Ovary (tissue), 7 donors: ENCODE measurements at regions not wholly inside any gene's neighbourhood (a gene's known extent, or its start where the extent isn't known, plus 50 kb on each side); places are given as distances from the start of the nearest gene placed in this dataset.

Source experiments
- DNase-seq, 5 donors: peaks; one replicate each; pipeline ENCODE4 v3.0.0-alpha.2; 2019 to 2020
- H3K27ac ChIP-seq, 2 donors: fragments of 200-600 bp; one replicate each; pipeline versions ENCODE4 v1.5.1 to v1.8.0; 2019 to 2022
- H3K27me3 ChIP-seq: fragments of 200-600 bp; one replicate; pipeline ENCODE4 v1.8.0; 2022
- H3K36me3 ChIP-seq: fragments of 200-600 bp; sonication (generic); one replicate; pipeline ENCODE4 v1.5.1; 2019
- H3K4me1 ChIP-seq: one replicate; pipeline ENCODE4 v1.8.1; 2013; ENCODE audit warnings: mild to moderate bottlenecking, moderate library complexity; ENCODE audit not compliant: insufficient read depth
- H3K4me3 ChIP-seq: fragments of 200-600 bp; sonication (generic); one replicate; pipeline ENCODE4 v1.5.1; 2017
- H3K9me3 ChIP-seq, 2 donors: fragments of 200-600 bp in 1 of 2; sonication (generic) in 1 of 2; one replicate each; pipeline versions ENCODE4 v1.5.1 to v1.8.1; 2013 to 2019; ENCODE audit warnings: mild to moderate bottlenecking in 1 of 2, moderate library complexity in 1 of 2
- EP300 ChIP-seq: sonication (generic); formaldehyde crosslinking; IDR thresholded peaks from one replicate; pipeline ENCODE4 v1.6.1; 2017; ENCODE audit warnings: antibody characterized with exemption
- POLR2A ChIP-seq: fragments of 450-650 bp; IDR thresholded peaks from one replicate; pipeline ENCODE4 v1.6.1; 2017; ENCODE audit warnings: antibody characterized with exemption, mild to moderate bottlenecking, moderate library complexity
- WGBS, 3 donors: extraction: QIAGEN DNeasy Blood & Tissue Kit in 1 of 3; methylation state at CpG; one replicate each; pipeline versions ENCODE4 v1.1.5 to v1.1.7; 2013 to 2017; 5-methylcytosine and 5-hydroxymethylcytosine counted together
- intact Hi-C, 4 donors: fragments of 100-400 bp; cut with DNase I; formaldehyde crosslinking; loops; one replicate each; pipeline versions ENCODE4 v1.11.0 to v1.15.1; 2022 to 2023
- TF ChIP-seq, protein P1 (sequence below), 3 donors: fragments of 450-650 bp in 2 of 3; fragments of 200-600 bp in 1 of 3; IDR thresholded peaks; one replicate each; pipeline versions ENCODE4 v1.5.1 to v1.8.0; 2016 to 2022; ENCODE audit warnings: antibody characterized with exemption in 3 of 3, mild to moderate bottlenecking in 1 of 3
- donor health status: DM: no; HTN: no; CAD: no; lungs with moderate emphysema.
- donor health status: DM: no; HTN: no; CAD: no.
- donor health status: Bipolar disorder and iron deficiency.
- donor health status: DM: no; HTN: no; CAD: no.
- donor health status: DM: yes; HTN: yes; CAD: no.

DNA sequence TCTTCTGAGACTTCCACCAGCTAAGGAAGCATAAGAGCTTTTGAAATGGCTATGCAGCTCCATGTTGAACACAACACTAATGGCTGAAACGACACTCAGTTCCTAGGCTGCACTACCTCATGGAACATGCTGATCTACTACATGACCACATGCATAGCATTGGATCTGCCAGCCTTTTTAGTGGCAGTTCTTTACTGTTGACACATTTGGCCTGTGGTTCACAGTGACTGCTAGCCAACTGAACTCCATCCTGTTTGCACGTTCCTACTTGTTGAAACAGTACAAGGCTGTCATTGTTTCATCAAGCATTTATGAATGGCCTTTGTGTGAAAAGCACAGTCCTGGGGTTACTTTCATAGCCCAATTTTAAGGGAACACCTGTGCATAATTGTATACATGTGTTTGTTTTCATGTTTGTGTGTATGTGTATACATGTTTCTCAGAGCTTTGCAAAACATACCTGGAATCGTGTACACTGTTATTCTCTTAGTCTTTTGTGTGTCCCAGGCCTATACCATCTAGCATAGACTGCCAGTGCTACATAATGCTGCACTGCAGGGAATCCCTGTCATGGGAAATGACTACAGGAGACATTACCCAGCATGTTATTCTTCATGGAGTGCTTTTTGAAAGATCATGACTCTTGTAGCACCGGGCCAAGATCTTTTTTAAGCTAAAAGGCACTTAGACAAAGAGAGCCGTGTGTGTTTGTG is 179.6 kb upstream of the ESRRG start:
- TF ChIP-seq POLR2A (no peak), EP300 (no peak)
- TF ChIP-seq, protein P1, sequence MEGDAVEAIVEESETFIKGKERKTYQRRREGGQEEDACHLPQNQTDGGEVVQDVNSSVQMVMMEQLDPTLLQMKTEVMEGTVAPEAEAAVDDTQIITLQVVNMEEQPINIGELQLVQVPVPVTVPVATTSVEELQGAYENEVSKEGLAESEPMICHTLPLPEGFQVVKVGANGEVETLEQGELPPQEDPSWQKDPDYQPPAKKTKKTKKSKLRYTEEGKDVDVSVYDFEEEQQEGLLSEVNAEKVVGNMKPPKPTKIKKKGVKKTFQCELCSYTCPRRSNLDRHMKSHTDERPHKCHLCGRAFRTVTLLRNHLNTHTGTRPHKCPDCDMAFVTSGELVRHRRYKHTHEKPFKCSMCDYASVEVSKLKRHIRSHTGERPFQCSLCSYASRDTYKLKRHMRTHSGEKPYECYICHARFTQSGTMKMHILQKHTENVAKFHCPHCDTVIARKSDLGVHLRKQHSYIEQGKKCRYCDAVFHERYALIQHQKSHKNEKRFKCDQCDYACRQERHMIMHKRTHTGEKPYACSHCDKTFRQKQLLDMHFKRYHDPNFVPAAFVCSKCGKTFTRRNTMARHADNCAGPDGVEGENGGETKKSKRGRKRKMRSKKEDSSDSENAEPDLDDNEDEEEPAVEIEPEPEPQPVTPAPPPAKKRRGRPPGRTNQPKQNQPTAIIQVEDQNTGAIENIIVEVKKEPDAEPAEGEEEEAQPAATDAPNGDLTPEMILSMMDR (IDR thresholded peaks at IDR 0.05) = no peak
- intact Hi-C loops = no loop called here
- no peaks in the 10 kb centered on the region for H3K36me3 ChIP-seq
- H3K27ac ChIP-seq = no peak overlapping the region
- H3K27me3 ChIP-seq = no peaks in the 10 kb centered on the region
- H3K9me3 ChIP-seq = no peaks in the 10 kb centered on the region
- WGBS, 3 donors = 79 to 81% (median 79%) methylated on average over 5 of the region's 5 CpGs
- H3K4me3 ChIP-seq = no peak overlapping the region
- H3K4me1 ChIP-seq = no peaks in the 10 kb centered on the region
- DNase-seq = no peak

DNA sequence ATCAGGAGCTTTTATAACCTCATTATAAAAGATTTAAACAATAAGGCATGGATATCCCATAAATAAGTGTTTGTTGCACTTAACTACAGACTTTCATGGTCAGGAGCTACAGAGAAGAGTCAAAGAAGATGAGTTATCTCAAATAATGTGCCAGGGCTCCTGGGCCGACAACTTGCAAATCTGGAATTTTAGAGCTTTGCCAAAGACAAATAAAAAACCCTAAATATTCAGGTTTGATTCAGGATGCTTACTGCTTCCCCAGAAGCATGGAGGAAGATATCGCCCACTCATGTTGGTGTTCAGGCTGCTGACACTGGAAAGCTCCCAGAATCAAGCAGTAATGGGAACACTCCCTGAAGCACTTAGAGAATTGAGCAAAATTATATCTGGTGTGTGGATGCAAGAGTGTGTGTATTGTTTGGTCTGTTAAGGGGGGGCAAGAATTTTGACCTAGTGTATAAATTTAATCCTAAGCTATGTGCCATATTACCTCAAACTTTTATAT is 176.9 kb upstream of the ESRRG start:
- WGBS, 3 donors = 79 to 85% (median 80%) methylated on average over 2 of the region's 2 CpGs
- no peaks in the 10 kb centered on the region for H3K27me3 ChIP-seq
- no peaks in the 10 kb centered on the region for H3K4me1 ChIP-seq
- no peak overlapping the region for H3K4me3 ChIP-seq
- DNase-seq = no peak
- no peaks in the 10 kb centered on the region for H3K9me3 ChIP-seq
- TF ChIP-seq POLR2A (no peak), EP300 (no peak)
- TF ChIP-seq, protein P1 (IDR thresholded peaks at IDR 0.05) = no peak
- intact Hi-C loops = no loop called here
- H3K27ac ChIP-seq = no peak overlapping the region
- no peaks in the 10 kb centered on the region for H3K36me3 ChIP-seq

DNA sequence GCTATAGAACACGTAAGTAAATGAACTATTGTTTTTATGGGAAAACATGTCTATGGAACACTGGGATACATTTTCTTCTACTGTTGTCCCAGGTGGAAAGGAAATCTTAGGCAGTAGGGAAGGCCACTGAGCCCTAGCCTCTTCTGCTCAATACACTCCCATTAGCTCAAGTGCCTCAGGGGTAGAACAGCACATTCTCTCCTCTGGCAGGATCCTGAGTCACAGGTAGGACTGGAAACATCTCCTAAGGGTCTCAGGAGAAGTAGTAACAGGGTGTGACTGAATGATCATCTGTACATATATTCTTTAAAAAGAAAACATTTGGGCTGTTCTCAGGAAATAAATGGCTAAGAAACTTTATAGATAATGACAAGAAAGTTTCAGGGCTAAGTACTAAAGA is 175.6 kb upstream of the ESRRG start:
- intact Hi-C loops = no loop called here
- Histone ChIP-seq H3K9me3 (no peaks in the 10 kb centered on the region), H3K27ac (no peak overlapping the region), H3K36me3 (no peaks in the 10 kb centered on the region), H3K27me3 (no peaks in the 10 kb centered on the region), H3K4me3 (no peak overlapping the region), H3K4me1 (no peaks in the 10 kb centered on the region)
- TF ChIP-seq, protein P1 (IDR thresholded peaks at IDR 0.05) = no peak
- TF ChIP-seq EP300 (no peak), POLR2A (no peak)
- 90 to 93% (median 92%) methylated on average over 1 of the region's 1 CpG for WGBS, 3 donors
- no peak for DNase-seq

DNA sequence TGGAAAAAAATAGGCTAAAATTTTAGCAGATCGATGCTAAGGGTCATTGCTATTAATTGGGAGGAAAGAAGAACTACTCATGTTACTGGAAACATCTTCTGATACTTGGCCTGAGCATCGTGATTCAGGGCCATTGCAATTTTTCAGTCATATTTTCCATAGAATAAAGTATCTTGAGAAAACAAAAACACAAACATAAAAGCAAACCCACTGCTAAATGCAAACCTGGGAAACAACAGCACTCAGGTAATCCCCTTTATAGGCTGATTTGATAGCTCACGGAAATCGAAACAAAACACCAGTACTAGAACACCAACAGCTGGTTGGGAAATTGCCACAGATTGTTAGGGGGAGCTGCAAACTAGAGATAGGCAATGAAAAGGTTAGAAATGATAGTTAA is 172.9 kb upstream of the ESRRG start:
- no peaks in the 10 kb centered on the region for H3K27me3 ChIP-seq
- no peaks in the 10 kb centered on the region for H3K36me3 ChIP-seq
- no peaks in the 10 kb centered on the region for H3K4me1 ChIP-seq
- intact Hi-C loops = no loop called here
- no peak overlapping the region for H3K4me3 ChIP-seq
- no peaks in the 10 kb centered on the region for H3K9me3 ChIP-seq
- 27 to 45% (median 32%) methylated on average over 4 of the region's 4 CpGs for WGBS, 3 donors
- no peak for DNase-seq
- H3K27ac ChIP-seq = no peak overlapping the region
- TF ChIP-seq POLR2A = no peak
- TF ChIP-seq, protein P1 (IDR thresholded peaks at IDR 0.05) = no peak
- no peak for TF ChIP-seq EP300
